Bronchial epithelial cell (primary cell): ENCODE measurements at regions not wholly inside any gene's neighbourhood (a gene's known extent, or its start where the extent isn't known, plus 50 kb on each side); places are given as distances from the start of the nearest gene placed in this dataset.

Experiments used
- DNase-seq: peaks from one replicate; pipeline ENCODE4 v3.0.0-alpha.2; 2010; ENCODE audit warnings: low read depth
- FAIRE-seq: peaks from 2 replicates; lab custom pipeline; 2011; peaks lifted over from hg19 to GRCh38; lab: Jason Lieb, UNC
- H3K27me3 ChIP-seq: 2 replicates; pipeline ENCODE4 v1.5.1; 2011; ENCODE audit warnings: low read length; ENCODE audit not compliant: control insufficient read depth, insufficient read depth
- H3K36me3 ChIP-seq: 2 replicates; pipeline ENCODE4 v1.5.1; 2011; ENCODE audit warnings: low read length; ENCODE audit not compliant: control insufficient read depth, insufficient read depth
- H3K4me3 ChIP-seq: 2 replicates; pipeline ENCODE4 v1.5.1; 2011; ENCODE audit warnings: mild to moderate bottlenecking, low read depth, low read length, control low read depth
- CTCF ChIP-seq: IDR thresholded peaks from 2 replicates; pipeline ENCODE4 v1.5.1; 2011; ENCODE audit warnings: mild to moderate bottlenecking, moderate library complexity, low read length, control low read depth, inconsistent platforms; ENCODE audit not compliant: insufficient read depth, severe bottlenecking

- no peak for FAIRE-seq
- no peak overlapping the region for H3K4me3 ChIP-seq
- DNase-seq: no peak
- no peaks in the 10 kb centered on the region for H3K27me3 ChIP-seq
- no peaks in the 10 kb centered on the region for H3K36me3 ChIP-seq
- no peak for TF ChIP-seq CTCF
Measured at GRCh38 chr5:123960526-123960925, 448.5 kb downstream of the CSNK1G3 start.

GRCh38 chr5:123951582-123951977, 439.6 kb downstream of the CSNK1G3 start:
- peaks cover 4% of the 10 kb centered on the region for H3K27me3 ChIP-seq
- no peak overlapping the region for H3K4me3 ChIP-seq
- H3K36me3 ChIP-seq: no peaks in the 10 kb centered on the region
- no peak for TF ChIP-seq CTCF
- DNase-seq: peak; percentile 97
- peak; percentile 58 for FAIRE-seq

DNA sequence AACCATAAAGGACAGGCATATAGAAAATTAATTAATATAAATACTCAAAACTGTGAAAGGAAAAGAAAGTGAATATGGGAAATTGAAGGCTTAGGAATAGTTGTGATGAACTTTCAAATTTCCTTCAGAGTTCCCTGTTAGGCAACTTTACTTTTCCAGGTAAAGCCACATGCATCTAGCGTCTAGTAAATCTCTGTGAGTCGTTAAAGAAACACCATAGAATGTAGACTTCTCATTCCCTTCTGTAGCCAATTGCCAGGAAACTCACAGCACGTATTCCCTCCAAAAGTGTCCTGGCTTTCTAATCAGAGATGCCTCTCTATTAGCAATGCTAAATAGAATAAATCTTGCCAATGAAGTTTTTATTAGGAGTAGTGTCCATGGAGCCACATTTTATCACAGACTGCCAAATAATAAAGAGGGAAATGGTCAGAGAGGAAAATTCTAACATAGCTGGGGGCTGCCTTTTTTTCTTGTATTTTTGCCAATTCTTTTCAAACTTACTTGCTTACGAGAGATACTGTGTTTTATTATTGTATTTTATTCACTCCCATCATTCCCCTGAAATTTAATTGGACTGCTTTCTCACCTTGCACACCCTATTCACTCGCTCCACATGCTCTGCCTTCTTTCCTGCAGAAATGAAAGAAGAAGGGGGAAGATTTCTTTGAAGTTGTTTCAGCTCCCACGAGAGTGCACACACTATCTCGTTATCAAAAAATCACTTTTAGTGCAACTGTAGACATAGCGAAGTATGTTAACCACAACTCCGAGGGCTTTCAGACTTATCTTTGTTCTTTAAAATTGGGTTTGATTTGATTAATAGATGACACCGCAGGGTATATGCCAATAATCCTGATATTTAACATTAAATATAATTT, 439.0 kb downstream of the CSNK1G3 start:
- no peaks in the 10 kb centered on the region for H3K36me3 ChIP-seq
- TF ChIP-seq CTCF: no peak
- FAIRE-seq (no peak), DNase-seq (peak; percentile 58)
- no peak overlapping the region for H3K4me3 ChIP-seq
- H3K27me3 ChIP-seq: peaks cover 4% of the 10 kb centered on the region

DNA sequence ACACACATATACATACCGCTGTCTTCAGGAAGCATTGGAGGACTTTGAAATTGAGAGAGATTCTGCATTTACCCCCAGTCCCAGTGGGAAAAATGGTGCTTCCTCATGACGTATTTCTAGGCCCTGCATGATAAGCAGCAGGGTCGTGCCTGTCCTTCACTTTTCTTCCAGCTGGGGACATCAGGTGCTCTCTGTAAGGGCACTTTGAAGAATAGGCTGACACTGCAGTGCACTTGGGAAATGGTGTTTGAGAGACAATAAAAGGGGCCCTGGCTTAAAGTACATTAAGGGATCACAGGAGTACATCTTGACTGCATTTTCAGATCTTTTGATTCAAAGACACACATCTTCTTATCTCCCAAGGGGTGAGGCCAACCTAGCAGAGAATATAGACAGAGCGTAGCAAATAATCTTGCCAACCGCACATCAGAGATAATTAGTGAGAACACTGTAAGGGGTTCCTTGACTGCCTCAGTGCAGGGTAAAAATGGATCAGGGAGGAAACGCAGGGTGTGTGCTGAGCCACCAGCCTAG, 437.9 kb downstream of the CSNK1G3 start:
- no peak for DNase-seq
- no peak overlapping the region for H3K4me3 ChIP-seq
- peaks cover 5% of the 10 kb centered on the region for H3K27me3 ChIP-seq
- FAIRE-seq: peak; percentile 81
- H3K36me3 ChIP-seq: no peaks in the 10 kb centered on the region
- TF ChIP-seq CTCF: no peak

DNA sequence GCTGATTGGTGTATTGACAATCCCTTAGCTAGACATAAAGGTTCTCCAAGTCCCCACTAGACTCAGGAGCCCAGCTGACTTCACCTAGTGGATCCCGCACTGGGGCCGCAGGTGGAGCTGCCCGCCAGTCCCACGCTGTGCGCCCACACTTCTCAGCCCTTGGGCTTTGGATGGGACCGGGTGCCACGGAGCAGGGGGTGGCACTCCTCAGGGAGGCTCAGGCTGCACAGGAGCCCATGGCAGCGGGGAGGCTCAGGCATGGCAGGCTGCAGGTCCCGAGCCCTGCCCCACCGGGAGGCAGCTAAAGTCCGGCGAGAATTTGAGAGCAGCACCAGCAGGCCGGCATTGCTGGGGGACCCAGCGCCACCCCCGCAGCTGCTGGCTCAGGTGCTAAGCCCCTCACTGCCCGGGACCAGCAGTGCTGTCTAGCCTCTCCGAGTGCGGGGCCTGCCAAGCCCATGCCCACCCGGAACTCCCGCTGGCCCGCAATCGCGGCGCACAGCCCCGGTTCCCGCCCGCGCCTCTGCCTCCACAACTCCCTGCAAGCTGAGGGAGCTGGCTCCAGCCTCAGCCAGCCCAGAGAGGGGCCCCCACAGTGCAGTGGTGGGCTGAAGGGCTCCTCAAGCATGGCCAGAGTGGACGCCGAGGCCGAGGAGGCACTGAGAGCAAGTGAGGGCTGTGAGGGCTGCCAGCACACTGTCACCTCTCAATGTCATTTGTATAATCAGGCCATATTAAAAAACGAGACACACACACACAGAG, 437.2 kb downstream of the CSNK1G3 start:
- DNase-seq (no peak), FAIRE-seq (no peak)
- Histone ChIP-seq H3K4me3 (no peak overlapping the region), H3K36me3 (no peaks in the 10 kb centered on the region), H3K27me3 (peaks cover 5% of the 10 kb centered on the region)
- no peak for TF ChIP-seq CTCF
